Ecto neural progenitor cell (in vitro differentiated cells): ENCODE measurements at regions not wholly inside any gene's neighbourhood (a gene's known extent, or its start where the extent isn't known, plus 50 kb on each side); places are given as distances from the start of the nearest gene placed in this dataset.
A peak's percentile ranks its signal among the peaks of the same experiment; 100 is the strongest.
"Not testable (repeated sequence)": the region's sequence is repeated elsewhere in the genome, so short reads cannot be mapped to it uniquely, and the experiment has no call there.

Source experiments
- DNase-seq: peaks from one replicate; pipeline ENCODE4 v3.0.0-alpha.2; 2018; ENCODE audit warnings: low spot score

DNA sequence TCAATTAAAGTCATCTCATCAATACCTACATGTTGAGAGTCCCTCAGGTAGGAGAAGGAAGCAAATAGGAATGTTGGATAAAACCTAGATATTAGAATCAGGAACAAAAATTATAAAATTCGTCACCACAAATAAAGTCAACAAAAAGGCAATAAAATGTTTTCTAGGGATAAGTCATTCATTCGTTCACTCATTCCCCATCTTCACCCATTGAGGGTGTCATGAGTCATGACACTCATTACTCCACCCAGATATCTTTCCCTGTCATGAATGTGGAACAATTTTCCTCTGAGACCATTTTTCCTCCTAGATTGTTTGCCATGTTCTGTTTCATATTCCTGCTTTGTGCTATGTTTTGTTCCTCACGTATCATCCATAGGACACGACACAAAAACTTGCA is 50.9 kb upstream of the OLIG3 start:
- DNase-seq = no peak

DNA sequence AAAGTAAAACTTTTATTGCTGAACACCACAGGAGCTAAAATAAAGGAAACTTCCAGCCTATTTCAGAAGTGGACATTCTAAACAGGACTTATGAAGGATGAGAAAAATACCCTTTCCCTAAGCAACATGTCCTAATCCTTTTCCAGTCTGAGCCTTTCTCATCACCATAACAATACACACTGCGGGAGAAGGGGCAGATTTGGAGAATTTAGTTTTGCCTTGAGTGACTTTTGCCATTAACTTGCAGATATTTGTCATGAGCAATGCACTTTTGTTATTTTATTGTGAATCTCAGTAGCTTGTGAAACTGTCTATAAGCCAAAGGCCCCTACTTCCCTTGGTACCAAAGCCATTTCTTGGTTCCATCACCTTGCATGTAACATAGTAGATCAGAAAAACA is 53.0 kb upstream of the OLIG3 start:
- DNase-seq = no peak

DNA sequence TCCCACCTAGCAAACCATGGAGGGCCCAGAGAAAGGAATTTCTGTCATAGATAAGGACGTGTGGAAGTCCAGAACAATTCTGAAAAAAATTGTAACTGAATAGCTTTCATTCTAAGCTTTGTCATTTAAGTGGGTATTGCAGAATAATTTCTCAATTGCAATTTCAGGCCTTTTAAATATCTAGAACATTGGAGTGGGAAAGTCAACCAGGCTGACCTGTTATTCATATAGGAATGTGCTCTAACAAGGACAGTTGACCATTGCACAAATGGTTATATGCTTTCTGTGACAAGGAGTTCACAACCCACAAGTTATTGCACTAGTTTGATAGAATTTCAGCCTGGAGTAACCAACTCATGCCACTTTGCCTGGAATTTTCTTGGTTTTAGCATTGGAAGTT is 53.4 kb upstream of the OLIG3 start:
- DNase-seq = no peak

DNA sequence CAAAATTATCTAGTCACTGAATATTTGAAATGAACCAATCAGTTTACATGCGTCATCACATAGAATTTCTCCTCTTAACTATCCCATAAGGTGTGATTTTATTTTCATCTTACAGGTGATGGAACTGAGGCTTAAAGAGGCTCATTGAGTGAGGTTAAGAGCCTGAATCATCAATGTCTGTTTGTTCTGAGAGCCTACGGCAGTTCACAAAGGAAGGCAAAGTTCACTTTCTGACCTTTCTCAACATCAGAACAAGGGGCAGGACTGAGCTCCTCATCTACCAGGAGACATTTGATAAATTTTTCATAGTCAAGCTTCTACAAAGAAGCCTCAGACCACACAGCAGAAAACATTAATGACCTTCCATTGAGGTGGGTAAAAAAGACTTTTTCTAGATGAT is 54.9 kb upstream of the OLIG3 start:
- no peak for DNase-seq

DNA sequence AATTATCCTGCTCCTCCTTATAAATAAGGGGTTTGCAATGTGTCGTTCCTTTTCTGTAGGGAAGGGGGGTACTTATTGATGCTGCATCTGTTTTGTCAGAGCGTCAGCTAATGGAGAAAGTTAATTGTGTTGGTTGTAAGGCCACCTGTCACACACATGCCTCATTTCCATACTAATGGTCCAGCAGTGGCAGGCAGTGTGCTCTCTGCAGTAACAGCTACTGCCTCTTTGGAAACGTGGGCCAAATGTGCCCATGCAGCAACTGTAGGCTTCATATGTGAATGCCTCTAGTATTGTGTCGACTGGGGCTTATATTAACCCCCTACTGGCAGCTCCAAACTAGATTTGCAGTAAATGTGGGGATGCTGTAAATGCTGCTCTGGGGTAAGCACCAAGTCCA is 56.3 kb upstream of the OLIG3 start:
- no peak for DNase-seq

DNA sequence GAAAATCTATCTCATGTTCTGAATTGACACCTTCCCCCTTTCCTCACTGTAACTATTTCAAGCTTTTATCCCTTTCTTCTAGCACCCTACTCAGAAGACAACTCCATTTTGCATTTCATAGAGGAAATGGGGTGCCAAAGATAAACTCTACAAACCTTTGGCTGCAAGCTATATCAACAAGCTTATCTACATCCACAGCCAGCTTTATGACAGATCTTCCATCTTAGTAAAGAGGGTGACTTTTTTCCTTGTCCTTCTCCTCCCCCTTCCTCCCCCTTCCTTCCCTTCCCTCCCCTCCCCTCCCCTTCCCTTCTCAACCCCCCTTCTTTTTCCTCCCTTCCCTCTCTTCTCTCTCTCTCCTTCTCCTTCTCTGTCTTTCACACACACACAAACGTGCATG is 58.0 kb upstream of the OLIG3 start:
- no peak for DNase-seq

DNA sequence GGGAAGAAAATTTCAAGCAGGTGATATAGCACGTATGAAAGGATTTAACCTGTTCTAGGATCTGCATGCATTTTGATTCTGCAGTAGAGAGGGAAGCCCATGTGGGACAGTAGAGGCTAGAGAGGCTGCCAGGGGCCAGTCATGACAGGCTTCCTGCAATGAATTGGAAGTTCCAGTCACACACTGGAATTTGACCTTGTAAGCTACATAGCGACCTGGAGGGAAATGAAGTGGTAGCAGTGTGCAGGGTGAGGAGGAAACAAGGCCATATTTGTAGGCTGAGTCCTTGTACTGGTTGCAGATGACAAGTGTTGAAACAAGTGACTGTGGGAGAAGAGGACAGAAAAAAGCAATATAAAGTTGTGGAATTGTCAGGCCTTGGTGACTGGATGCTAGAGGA is 58.6 kb upstream of the OLIG3 start:
- DNase-seq = no peak

DNA sequence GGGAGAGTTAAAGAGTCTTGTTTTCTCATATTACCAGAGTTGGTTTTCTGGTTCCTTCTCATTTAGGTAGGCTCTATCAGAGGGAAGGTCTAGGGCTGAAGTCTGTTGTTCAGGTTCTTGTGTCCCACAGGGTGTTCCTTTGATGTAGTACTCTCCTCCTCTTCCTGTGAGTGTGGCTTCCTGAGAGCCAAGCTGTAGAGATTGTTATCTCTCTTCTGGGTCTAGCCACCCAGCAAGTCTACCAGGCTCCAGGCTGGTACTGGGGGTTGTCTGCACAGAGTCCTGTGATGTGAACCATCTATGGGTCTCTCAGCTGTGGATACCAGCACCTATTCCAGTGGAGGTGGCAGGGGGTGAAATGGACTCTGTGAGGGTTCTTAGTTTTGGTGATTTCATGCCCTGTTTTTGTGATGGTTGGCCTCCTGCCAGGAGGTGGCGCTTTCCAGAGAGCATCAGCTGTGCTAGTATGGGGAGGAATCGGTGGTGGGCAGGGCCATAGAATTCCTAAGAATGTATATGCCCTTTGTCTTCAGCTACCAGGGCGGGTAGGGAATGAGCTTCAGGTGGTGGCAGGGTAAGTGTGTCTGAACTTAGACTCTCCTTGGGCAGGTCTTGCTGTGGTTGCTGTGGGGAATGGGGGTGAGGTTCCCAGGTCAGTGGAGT is 65.5 kb upstream of the OLIG3 start:
- DNase-seq = not testable (repeated sequence)

DNA sequence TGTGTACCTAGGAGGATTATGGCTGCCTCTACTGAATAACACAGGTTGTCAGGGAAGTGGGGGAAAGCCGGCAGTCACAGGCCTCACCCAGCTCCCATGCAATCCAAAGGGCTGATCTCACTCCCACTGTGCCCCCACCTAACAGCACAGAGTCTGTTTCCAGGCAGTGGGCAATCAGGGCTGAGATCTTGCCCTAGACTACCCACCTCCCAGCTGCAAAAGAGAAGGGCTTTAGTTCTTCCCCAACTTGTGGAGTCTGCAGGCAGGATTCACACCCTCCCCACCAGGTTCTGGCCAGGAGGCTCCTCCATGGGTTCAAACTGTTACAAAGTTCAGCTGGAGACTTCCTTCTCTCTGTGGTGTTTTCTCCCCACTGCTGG is 66.0 kb upstream of the OLIG3 start:
- DNase-seq = no peak

DNA sequence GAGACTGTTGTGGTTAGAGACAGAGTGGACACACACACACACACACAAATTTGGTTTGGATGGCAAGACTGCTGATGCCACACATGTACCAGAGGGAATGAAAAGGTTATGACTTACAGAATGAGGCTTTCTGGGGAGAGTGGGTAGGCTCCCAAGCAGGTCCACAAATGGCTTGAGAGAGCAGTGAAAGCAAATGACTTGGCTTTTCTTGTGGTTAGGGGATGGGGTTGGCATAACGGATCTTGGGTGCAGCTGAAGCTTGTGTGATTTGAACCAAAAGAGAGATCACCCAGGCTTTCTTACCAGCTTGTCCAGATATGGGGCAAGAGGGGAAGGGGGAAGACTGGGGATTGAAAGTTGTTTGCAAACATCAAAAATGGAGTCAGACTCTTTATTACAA is 73.9 kb upstream of the OLIG3 start:
- DNase-seq = no peak

DNA sequence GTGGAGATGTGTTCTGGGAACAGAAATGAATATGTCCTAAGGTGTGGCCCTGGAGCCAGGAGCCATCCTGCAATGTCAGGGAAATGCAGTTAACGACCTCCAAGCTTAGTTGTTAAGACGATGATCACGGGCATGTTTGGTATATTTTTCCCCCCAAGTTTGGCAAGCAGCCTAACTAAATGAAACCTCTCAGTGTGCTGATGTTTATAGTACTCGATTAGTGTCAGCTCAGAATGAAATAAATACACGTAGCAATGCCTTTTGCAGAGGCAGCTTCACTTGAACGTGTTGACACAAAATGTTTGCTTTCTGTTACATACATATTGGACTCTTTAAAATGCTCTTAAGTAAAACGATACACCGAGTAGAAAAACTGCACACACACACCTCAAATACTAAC is 76.2 kb upstream of the OLIG3 start:
- no peak for DNase-seq

DNA sequence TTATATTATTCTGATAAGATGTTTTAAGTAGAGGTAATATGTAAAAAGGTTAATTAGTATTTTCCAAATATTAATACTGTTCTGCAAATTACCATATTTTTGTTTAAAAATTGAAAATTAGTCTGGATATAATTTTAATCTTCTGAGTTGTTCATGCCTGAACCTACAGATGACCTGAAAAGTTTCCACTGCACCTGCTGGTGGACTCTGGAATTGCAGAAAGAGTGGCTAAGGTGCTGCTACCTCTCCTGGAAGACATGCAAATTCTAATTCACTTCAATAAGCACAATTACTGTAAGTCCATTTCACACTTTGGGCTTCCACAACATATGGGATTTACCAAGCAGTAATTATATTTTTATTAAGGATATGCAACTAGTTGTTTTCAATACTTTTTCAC is 77.7 kb upstream of the OLIG3 start:
- peak; percentile 53 for DNase-seq

DNA sequence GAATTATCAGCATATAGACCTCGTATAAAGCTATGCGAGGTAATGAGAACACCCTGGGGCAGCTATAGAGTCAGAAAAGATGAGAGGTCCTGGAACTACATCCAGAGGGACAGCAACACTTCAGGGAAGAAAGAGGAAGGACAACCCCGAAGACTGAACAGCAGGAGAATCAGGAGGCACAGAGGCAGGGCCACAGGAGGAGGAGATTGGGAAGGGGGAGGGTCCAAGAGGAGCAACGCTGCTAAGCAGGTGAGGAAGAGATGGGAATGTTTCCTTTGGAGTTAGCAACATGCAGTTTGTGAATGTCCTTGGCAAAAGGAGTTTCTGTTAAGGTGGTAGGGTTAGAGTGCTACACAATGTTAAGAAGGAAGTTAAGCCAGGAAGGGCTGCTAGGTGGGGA is 79.5 kb upstream of the OLIG3 start:
- DNase-seq = no peak

DNA sequence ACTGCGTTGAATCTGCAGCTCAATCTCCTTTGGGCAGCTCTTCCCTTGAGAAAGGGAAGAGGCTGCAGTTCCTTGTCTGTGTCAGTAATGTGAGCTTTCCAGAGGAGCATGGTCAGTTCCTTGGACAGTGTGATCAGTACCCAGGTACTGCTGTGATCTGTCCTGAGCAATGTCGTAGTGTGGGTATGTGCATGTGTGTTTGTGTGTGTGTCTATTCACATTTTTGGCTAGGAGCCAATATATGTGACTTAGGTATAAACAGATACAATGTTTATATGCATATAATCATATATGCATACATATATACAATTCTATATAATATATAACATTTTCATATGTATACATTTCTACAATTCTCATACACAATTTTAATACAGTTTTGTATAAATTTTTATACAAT is 85.4 kb upstream of the OLIG3 start:
- no peak for DNase-seq

DNA sequence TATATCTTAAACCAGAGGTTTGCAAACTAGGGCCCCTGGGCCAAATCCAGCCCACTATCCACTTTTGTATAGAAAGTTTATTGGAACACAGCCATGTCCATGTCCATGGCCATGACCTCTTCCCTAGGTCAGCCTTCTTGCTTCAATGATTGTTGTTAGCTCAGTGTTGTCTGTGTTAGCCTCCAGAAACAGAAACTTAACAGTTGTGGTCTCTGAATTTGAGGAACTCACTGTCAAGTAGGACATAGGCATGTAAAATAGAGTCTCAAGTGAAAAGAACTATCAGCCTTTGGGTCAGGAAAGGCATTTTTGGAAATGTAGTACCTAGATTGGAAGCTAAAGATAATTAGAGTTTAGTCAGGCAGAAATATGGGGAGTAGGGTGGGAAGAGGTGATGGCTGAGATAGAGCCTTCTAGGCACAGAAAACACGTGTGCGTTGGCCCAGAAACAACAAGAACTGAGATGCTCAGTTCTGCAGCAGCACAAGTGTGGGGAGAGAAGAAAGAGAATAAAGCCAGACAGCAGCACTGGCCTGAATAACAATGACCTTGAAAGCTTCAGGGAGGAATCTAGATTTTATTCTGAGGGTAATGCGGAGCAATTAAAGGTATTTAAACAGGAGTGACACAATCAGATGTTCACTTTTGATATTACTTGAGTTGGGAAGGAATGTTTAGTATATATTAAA is 87.0 kb upstream of the OLIG3 start:
- DNase-seq = no peak

DNA sequence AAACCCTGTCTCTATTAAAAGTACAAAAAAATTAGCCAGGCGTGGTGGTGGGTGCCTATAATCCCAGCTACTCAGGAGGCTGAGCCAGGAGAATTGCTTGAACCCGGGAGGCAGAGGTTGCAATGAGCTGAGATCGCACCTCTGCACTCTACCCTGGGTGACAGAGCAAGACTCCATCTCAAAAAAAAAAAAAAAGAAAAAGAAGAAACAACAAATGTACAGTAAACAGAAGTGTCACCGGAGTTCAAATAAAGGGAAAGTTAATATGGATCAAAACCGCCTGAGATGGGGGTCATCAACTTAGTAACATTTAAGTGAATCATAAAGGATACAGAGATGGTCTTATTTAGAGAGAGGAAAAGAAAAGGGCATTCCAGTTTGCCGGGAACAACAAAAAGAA is 89.3 kb upstream of the OLIG3 start:
- DNase-seq = not testable (repeated sequence)

DNA sequence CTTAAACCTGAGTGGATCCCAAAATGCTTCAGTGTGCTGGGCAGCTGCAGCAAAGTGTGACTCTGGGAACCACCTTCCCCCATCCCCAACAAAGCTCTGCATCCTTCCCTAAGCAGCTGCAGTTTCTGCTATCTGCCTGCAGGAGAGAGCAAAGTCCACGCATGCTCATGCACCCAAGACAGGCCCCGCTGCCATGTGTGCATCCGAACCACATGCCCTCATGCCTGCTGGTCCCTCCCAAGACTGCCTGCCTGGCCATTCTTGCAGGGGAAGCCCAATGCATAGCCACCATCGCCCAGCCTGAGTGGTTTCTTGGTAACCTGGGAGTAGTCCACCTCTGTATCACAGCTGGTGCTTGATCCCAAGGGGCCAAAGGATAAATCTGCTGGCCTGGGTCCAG is 94.3 kb upstream of the OLIG3 start:
- no peak for DNase-seq

DNA sequence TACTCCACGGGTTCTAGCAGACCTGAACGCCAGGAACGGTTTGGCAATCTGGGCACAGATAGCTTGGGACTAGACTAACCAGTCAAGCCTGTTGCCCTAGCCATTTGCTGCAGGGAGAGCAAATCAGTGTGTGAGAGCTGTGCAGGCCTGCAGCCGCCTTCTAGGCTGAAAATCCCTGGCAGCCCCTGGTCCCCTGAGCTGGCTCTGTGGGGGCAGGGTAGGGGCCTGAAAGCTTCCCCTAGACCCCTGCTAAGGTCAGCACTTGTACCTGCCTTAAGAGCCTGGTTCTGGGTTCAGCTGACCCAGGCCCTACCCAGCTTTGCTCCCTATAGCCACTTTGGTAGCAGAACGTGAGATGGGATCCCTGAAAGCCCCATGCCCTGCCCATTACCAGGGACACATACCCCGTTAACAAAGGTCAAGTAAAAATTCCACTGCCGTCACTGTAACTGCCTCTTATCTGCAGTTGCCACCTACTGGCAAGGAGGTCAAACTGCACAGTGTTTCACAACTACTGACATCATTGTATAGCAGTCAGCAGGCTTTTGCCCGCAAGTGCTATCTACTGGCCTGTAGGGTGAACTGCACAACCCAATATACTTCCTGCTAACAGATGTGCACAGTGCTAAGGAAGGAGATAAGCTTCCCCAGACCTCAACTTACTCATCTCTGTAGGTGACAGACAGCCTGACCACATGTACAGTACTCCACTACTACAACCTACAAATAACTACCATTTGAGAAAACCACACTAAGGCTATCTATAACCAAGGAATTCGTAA is 95.1 kb upstream of the OLIG3 start:
- peak; percentile 50 for DNase-seq

DNA sequence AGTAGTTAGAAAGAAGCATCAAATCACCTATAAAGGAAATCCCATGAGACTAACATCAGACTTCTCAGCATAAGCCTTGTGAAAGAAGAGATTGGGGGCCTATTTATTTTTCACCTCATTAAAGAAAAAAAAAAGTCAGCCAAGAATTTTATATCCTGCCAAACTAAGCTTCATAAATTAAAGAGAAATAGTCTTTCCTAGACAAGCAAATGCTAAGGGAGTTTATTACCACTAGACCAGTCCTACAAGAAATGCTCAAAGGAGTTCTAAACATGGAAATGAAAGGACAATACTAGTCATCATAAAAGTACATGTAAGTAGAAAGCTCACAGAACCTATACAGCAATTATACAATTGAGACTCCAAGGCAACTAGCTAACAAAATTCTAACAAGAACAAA is 96.5 kb upstream of the OLIG3 start:
- DNase-seq = no peak

DNA sequence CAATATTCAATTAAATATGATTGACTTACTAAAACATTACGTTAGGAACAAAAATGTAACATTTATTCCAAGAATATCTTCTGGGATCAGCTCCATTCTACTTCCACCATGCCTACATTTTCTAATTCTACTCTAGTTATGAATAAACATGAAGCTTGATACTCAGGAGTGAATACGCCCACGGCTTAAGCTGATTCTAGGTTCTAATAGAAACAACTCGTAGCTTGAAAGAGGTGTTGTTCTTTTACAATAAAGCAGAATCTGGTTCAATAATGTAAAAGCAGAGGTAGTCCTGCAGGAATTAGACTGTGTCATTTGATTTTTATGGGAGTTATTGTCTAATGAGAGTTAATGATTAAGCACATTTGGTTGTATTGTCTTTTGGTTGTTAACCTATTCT is 107.3 kb upstream of the OLIG3 start:
- no peak for DNase-seq

DNA sequence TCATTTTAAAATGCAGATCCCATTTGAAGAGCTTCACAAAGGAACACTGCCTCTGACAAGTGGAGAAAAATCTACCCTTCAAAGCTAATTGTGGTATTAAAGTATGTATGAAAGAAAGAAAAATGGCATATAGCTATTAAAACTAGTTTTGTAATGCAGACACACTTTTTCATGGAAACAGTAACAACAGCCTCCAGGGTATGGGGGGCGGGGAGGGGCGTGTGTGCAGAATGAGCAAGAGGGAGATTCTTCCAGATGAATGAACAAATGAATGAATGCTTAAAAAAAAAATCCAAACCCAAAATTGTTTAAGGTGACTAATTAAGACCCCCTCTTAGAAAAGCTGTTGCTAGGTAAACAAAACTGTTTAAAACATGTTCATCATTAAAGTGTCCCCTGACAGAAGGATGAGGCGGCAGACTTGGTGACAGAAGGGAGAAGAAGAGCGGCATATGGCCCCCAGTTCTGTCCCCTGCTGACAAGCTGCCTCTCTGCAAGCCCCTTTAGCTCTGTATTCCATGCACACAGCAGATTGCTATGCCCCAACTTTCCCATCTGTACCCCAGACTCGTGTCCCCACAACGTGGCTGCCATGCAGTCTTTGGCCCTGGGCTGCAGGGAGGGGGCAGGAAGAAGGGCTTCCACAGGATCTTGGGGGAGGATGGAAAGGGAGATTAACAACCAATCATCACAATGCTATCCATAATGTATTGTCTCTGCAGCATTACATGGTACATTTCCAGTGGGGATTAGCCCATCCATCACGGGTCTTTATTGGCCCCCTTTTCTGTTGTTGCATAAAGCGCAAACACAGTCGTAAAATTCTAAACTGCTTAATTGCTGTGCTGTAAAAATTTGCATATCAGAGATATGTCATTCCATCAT is 108.4 kb upstream of the OLIG3 start:
- DNase-seq = no peak

DNA sequence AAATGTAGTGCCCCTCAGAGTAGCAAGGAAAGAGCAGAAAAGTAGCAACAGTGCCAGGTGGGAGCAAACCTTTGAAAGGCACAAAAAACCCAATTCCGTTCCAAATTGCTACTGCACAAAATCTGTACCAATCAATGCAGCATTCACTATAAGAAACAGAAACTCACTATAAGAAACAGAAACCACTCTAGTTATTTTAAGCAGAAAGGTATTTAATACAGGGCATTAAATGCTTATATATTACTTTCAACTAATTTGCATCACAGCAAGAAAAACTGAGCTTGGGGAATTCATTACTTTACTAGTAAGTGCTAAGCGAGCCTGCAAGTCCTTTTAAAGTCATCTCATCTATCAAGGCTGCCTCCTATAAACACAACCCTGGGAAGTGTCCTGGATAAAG is 116.5 kb upstream of the OLIG3 start:
- DNase-seq = no peak

DNA sequence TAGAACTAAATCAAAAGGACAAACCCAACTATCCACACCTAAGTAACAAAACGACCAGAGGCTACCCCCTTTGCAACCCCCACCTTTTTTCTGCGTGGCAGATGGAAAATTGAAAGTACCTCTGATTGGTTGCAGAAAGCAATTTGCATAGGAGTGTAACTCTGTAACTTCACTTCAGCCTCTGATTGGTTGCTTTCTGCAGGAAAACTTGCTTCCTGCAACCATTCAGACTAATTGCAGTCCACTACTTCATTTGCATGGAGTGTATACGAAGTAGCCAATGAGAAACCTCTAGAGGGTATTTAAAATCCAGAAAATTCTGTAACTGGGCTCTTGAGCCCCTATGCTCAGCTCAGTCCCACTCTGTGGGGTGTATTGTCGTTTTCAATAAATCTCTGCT is 129.1 kb upstream of the OLIG3 start:
- no peak for DNase-seq
